ENCODE measurements at regions not wholly inside any gene's neighbourhood (a gene's known extent, or its start where the extent isn't known, plus 50 kb on each side); places are given as distances from the start of the nearest gene placed in this dataset.

- ChIA-PET CTCF (no interaction called here), POLR2A (no interaction called here)
- Histone ChIP-seq H3K79me2 (ENCODE audit: control insufficient read depth, insufficient read depth, low read length) (no peaks in the 10 kb centered on the region), H2AFZ (ENCODE audit: insufficient read depth, low read depth, low read length, poor library complexity, severe bottlenecking) (no peak overlapping the region), H3K4me1 (ENCODE audit: control insufficient read depth in 2 of 2, insufficient read depth in 2 of 2, low read length in 2 of 2) (no peaks in the 10 kb centered on the region), H3K36me3 (replicated peaks in 1 of 2; ENCODE audit: control extremely low read depth in 1 of 2, control insufficient read depth in 1 of 2, extremely low read depth in 1 of 2, insufficient read depth in 2 of 2, low read length in 1 of 2) (no peaks in the 10 kb centered on the region), H3K9ac (ENCODE audit: low read length) (no peak overlapping the region), H3K9me3 (ENCODE audit: control extremely low read depth in 1 of 3, control insufficient read depth in 2 of 3, insufficient read depth in 1 of 3, low read length in 2 of 3) (no peaks in the 10 kb centered on the region), H3K27me3 (replicated peaks in 1 of 4; ENCODE audit: control extremely low read depth in 1 of 4, control insufficient read depth in 3 of 4, insufficient read depth in 4 of 4, low read length in 3 of 4) (no peaks in the 10 kb centered on the region), H4K20me1 (ENCODE audit: control insufficient read depth, insufficient read depth, low read length, poor library complexity, severe bottlenecking) (no peaks in the 10 kb centered on the region), H3K4me2 (replicated peaks; ENCODE audit: low read depth, low read length, poor library complexity, severe bottlenecking) (no peak overlapping the region), H3K27ac (ENCODE audit: low read length in 2 of 2) (no peak overlapping the region), H3K4me3 (ENCODE audit: control extremely low read depth in 1 of 5, extremely low read depth in 1 of 5, insufficient read depth in 1 of 5, low read depth in 2 of 5, low read length in 4 of 5) (no peak overlapping the region)
- no peaks in the 10 kb centered on the region for H3K27me3 Mint-ChIP-seq
- peaks cover 3% of the 10 kb centered on the region for H3K9me3 Mint-ChIP-seq (ENCODE audit: insufficient read depth)
- no peak overlapping the region for H3K4me3 Mint-ChIP-seq
- 100% methylated on average over 1 of the region's 1 CpG for WGBS (ENCODE audit: insufficient coverage)
- no peak for ATAC-seq (ENCODE audit: low read depth)
- no peaks in the 10 kb centered on the region for H3K4me1 Mint-ChIP-seq
- no peak overlapping the region for H3K27ac Mint-ChIP-seq
- DNase-seq = no peak
- TF ChIP-seq EZH2 (IDR thresholded peaks at IDR 0.05; ENCODE audit: borderline replicate concordance, insufficient read depth, low read depth, low read length, poor library complexity, severe bottlenecking) (no peak), CTCF (IDR thresholded peaks at IDR 0.05) (no peak)
- intact Hi-C loops (cut with micrococcal nuclease) = no loop called here
These were observed 436.4 kb upstream of the FTMT start for GRCh38 chr5:121415270-121415669.

GRCh38 chr5:121421646-121422045 lies 430.0 kb upstream of the FTMT start:
- Histone ChIP-seq H3K36me3 (replicated peaks in 1 of 2; ENCODE audit: control extremely low read depth in 1 of 2, control insufficient read depth in 1 of 2, extremely low read depth in 1 of 2, insufficient read depth in 2 of 2, low read length in 1 of 2) (no peaks in the 10 kb centered on the region), H3K27me3 (replicated peaks in 1 of 4; ENCODE audit: control extremely low read depth in 1 of 4, control insufficient read depth in 3 of 4, insufficient read depth in 4 of 4, low read length in 3 of 4) (no peaks in the 10 kb centered on the region), H3K4me2 (replicated peaks; ENCODE audit: low read depth, low read length, poor library complexity, severe bottlenecking) (no peak overlapping the region), H3K9me3 (ENCODE audit: control extremely low read depth in 1 of 3, control insufficient read depth in 2 of 3, insufficient read depth in 1 of 3, low read length in 2 of 3) (peaks cover 0 to 4% (median 0%) of the 10 kb centered on the region in 3 donors), H3K4me3 (ENCODE audit: control extremely low read depth in 1 of 5, extremely low read depth in 1 of 5, insufficient read depth in 1 of 5, low read depth in 2 of 5, low read length in 4 of 5) (no peak overlapping the region), H3K9ac (ENCODE audit: low read length) (no peak overlapping the region), H2AFZ (ENCODE audit: insufficient read depth, low read depth, low read length, poor library complexity, severe bottlenecking) (no peak overlapping the region), H4K20me1 (ENCODE audit: control insufficient read depth, insufficient read depth, low read length, poor library complexity, severe bottlenecking) (no peaks in the 10 kb centered on the region), H3K27ac (ENCODE audit: low read length in 2 of 2) (no peak overlapping the region), H3K4me1 (ENCODE audit: control insufficient read depth in 2 of 2, insufficient read depth in 2 of 2, low read length in 2 of 2) (no peaks in the 10 kb centered on the region), H3K79me2 (ENCODE audit: control insufficient read depth, insufficient read depth, low read length) (no peaks in the 10 kb centered on the region)
- DNase-seq (no peak), ATAC-seq (ENCODE audit: low read depth) (no peak)
- TF ChIP-seq CTCF (IDR thresholded peaks at IDR 0.05) (no peak), EZH2 (IDR thresholded peaks at IDR 0.05; ENCODE audit: borderline replicate concordance, insufficient read depth, low read depth, low read length, poor library complexity, severe bottlenecking) (no peak)
- WGBS (ENCODE audit: insufficient coverage) = 83% methylated on average over 2 of the region's 3 CpGs
- no peaks in the 10 kb centered on the region for H3K4me1 Mint-ChIP-seq
- POLR2A ChIA-PET = no interaction called here
- CTCF ChIA-PET = no interaction called here
- intact Hi-C loops (cut with micrococcal nuclease) = no loop called here
- H3K27me3 Mint-ChIP-seq = no peaks in the 10 kb centered on the region
- no peak overlapping the region for H3K27ac Mint-ChIP-seq
- H3K9me3 Mint-ChIP-seq (ENCODE audit: insufficient read depth) = no peaks in the 10 kb centered on the region
- no peak overlapping the region for H3K4me3 Mint-ChIP-seq

All from B cell (primary cell).